ENCODE measurements at regions not wholly inside any gene's neighbourhood (a gene's known extent, or its start where the extent isn't known, plus 50 kb on each side); places are given as distances from the start of the nearest gene placed in this dataset.

- TF ChIP-seq CTCF (conservative IDR thresholded peaks at IDR 0.05) (no peak), EZH2 (IDR thresholded peaks at IDR 0.05; ENCODE audit: low read depth) (no peak)
Measured at GRCh38 chr6:68134796-68135195, 500.3 kb upstream of the ADGRB3 start.

Measured in PC-9 (cell line).